IPS DF 6.9 (cell line): ENCODE measurements at regions not wholly inside any gene's neighbourhood (a gene's known extent, or its start where the extent isn't known, plus 50 kb on each side); places are given as distances from the start of the nearest gene placed in this dataset.

Source experiments
- DNase-seq: peaks from one replicate; pipeline ENCODE4 v3.0.0-alpha.2; 2013; ENCODE audit warnings: low read depth, low spot score
- H3K27ac ChIP-seq: one replicate; pipeline ENCODE4 v1.5.1; 2013; ENCODE audit warnings: low read length, control low read depth
- H3K27me3 ChIP-seq: 2 replicates; pipeline ENCODE4 v1.6.1; 2013; ENCODE audit warnings: mild to moderate bottlenecking, low read length; ENCODE audit not compliant: control insufficient read depth, insufficient read depth
- H3K36me3 ChIP-seq: 2 replicates; pipeline ENCODE4 v1.6.1; 2013; ENCODE audit warnings: low read length; ENCODE audit not compliant: control insufficient read depth, insufficient read depth
- H3K4me1 ChIP-seq: 2 replicates; pipeline ENCODE4 v1.6.1; 2013; ENCODE audit warnings: low read length; ENCODE audit not compliant: control insufficient read depth, insufficient read depth
- H3K4me3 ChIP-seq: 2 replicates; pipeline ENCODE4 v1.5.1; 2013; ENCODE audit warnings: mild to moderate bottlenecking, low read length
- H3K9me3 ChIP-seq: 2 replicates; pipeline ENCODE4 v1.6.1; 2013; ENCODE audit warnings: low read length, inconsistent platforms; ENCODE audit not compliant: control insufficient read depth, insufficient read depth
- WGBS: extraction: QIAGEN DNeasy Blood & Tissue Kit; methylation state at CpG from one replicate; pipeline ENCODE4 v1.1.7; 2013; ENCODE audit warnings: mixed read lengths, missing lambda C conversion rate; ENCODE audit not compliant: insufficient read length, insufficient coverage; 5-methylcytosine and 5-hydroxymethylcytosine counted together

DNA sequence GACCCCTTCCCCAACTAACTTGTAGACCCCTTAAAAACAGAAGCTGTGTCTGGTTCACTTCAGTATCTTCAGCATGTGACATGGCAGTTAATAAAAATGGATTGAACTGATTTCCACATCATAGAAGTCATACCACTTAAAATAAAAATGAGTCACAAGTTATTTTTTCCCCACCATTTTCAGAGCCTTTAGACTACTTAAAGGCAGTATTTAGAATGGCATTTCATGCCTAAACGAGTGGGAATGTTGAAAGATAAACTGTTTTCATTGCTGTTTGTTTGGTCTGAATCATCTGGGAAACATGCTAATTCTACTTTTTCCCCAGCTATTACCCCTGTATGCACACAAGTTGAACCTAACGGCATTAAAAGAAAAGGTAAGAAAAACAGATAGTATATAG, 324.0 kb downstream of the RAB38 start:
- H3K9me3 ChIP-seq: no peaks in the 10 kb centered on the region
- H3K4me1 ChIP-seq: no peaks in the 10 kb centered on the region
- no peak overlapping the region for H3K4me3 ChIP-seq
- DNase-seq: no peak
- no peaks in the 10 kb centered on the region for H3K36me3 ChIP-seq
- no peak overlapping the region for H3K27ac ChIP-seq
- H3K27me3 ChIP-seq: no peaks in the 10 kb centered on the region
- no CpG with 5 or more reads among the region's 2 CpGs for whole genome bisulfite sequencing

DNA sequence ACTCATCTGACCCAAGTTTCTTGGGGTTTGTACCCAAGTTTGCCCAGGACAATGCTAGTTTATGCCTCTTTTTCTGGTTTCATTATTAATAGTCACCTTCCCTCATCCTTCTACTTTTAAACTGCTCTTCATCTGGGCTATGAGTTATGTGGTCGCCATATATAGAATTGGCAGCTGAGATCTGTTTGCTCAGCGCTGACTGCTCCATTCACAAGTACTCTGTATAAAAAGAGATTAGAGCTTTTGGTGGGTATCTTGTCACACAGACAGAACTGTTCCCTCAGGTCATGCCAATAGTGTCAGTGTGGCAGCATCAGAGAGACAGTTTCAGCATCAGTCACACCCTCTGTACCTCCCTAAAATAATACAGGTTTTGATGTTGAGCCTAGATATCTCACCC, 326.0 kb downstream of the RAB38 start:
- Histone ChIP-seq H3K4me3 (no peak overlapping the region), H3K27me3 (no peaks in the 10 kb centered on the region), H3K27ac (no peak overlapping the region), H3K4me1 (no peaks in the 10 kb centered on the region), H3K9me3 (no peaks in the 10 kb centered on the region), H3K36me3 (no peaks in the 10 kb centered on the region)
- WGBS: no CpG with 5 or more reads among the region's 2 CpGs
- DNase-seq: no peak

DNA sequence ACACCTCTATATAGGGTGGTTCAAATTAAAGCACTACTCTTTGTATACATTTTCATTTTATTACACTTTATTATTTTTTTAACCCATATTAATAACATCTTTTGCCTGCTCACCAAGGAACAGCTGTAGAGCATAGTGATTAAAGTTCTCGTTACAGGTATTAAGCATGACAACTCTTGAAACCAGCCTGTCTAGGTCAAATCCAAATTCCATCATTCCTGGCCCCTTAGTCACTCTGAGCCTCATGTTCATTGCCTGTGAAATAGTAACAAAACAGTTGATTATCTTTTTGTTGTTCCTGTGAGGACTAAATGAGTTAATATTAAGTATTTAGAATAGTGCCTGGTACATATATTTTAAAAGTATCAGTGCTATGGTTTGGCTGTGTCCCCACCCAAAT, 334.5 kb downstream of the RAB38 start:
- Histone ChIP-seq H3K4me1 (no peaks in the 10 kb centered on the region), H3K36me3 (no peaks in the 10 kb centered on the region), H3K4me3 (no peak overlapping the region), H3K9me3 (no peaks in the 10 kb centered on the region), H3K27ac (no peak overlapping the region), H3K27me3 (no peaks in the 10 kb centered on the region)
- no peak for DNase-seq
- WGBS: no CpG with 5 or more reads among the region's 1 CpG

DNA sequence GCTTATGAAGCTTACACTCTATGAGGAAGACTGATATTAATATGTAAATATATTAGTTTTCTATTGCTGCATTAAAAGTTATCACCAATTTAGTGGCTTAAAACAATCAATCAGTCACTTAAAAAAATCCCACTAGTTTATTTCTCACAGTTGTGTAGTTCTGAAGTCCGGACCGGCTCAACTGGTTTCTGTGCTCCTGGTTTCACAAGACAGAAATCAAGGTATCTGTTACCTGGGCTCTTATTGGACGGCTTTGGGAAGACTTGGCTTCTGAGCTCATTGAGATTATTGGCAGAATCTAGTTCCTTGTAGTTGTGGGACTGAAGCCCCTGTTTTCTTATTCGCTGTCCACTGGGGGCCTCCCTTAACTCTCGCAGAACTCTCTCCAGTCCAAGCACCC, 343.0 kb downstream of the RAB38 start:
- H3K36me3 ChIP-seq: no peaks in the 10 kb centered on the region
- no peak overlapping the region for H3K27ac ChIP-seq
- H3K9me3 ChIP-seq: no peaks in the 10 kb centered on the region
- no CpG with 5 or more reads among the region's 5 CpGs for WGBS
- H3K4me3 ChIP-seq: no peak overlapping the region
- DNase-seq: no peak
- H3K4me1 ChIP-seq: no peaks in the 10 kb centered on the region
- no peaks in the 10 kb centered on the region for H3K27me3 ChIP-seq

DNA sequence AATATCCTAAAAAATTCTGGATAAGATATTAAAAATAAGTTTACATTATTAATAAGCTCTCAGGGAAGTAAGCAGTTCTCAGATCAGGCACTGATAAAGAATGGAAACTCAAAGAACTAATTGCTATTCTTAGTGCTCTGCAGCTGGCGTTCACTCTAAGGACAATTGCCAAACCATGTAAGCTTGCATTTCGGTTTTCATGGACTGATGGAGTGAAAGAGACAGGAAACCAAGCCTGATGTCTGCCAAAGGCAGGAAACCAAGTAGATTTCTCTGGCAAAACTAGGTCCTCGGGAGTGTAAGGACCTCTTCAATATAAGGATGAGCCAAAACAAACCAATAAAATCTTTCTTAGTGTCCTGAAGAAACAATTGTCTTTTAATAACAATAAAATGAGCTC, 355.2 kb downstream of the RAB38 start:
- no peak overlapping the region for H3K4me3 ChIP-seq
- WGBS: no CpG with 5 or more reads among the region's 3 CpGs
- H3K36me3 ChIP-seq: no peaks in the 10 kb centered on the region
- no peak for DNase-seq
- no peaks in the 10 kb centered on the region for H3K9me3 ChIP-seq
- H3K4me1 ChIP-seq: no peaks in the 10 kb centered on the region
- H3K27me3 ChIP-seq: no peaks in the 10 kb centered on the region
- H3K27ac ChIP-seq: no peak overlapping the region

DNA sequence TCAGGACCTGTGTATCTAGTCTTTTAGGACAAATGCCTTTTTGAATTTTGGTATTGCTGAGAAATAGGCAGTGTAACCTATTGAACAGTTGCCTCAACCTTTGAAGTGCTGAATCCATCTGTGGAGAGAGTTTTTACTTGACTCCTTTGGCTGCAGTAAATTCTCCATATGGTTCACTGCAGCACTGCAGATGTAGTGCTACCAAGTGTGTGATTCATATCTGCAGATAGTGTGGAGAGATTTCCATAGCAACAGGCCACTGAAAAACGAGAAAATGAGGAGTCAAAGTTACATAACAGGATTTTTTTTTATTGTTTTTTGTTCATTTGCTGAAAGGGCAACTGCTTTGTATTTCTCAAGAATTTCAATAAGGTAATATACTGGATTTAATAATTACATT, 356.1 kb downstream of the RAB38 start:
- no peaks in the 10 kb centered on the region for H3K27me3 ChIP-seq
- H3K27ac ChIP-seq: no peak overlapping the region
- WGBS: no CpG with 5 or more reads among the region's 1 CpG
- H3K4me1 ChIP-seq: no peaks in the 10 kb centered on the region
- no peaks in the 10 kb centered on the region for H3K36me3 ChIP-seq
- no peaks in the 10 kb centered on the region for H3K9me3 ChIP-seq
- no peak overlapping the region for H3K4me3 ChIP-seq
- DNase-seq: no peak

DNA sequence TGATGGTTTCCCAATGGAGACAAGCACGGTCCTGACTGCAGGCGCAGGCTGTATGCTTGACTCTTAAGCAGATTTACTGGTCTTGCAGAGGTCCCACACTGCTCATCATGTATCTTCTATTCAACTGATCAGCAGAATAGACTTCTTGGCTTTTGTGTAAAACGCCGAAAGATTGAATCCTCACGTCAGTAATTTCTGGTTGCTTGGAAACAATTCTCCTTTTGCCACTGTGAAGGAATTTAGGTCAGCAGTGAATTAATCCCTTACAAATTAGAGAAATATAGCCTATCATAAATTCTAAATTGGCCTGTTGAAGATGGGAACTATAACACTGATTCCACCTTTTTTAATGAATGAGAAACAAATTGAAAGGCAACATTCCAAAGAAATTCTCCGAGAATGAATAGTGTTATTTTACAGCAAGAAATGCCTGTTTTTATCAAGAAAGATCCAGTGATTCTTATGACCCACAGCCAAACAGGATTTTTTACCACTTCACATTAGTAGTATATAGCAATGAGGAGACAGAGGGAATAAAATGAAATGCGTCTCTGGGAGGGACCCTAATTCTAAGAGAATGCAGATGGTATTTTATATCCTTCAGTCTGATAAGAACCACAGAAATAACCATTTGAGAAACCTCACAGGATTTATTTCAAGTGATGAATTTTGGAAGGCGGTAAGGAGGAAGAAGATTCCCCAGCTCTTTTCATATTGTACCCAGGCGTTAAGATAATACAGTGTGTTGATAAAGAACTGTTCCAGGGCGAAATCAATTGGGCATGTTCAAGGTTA, 362.5 kb downstream of the RAB38 start:
- no peak for DNase-seq
- H3K27ac ChIP-seq: no peak overlapping the region

DNA sequence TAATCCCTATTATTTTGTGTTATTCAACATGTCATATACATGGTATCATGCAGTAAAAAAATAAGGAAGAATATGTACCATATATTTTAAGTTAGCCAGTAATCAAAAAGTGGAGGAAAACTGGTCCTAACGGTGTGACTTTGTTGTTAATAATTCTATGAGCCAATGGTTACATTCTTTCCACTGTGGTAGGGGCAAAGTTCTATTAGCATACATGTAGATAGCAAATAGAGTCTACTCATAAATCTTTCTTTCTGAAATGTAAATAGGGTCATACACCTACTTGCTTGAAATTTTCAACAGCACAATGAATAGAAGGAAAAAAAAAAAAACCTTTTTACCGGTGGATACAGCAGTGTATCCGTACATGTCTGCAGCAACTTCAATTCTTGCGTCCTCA, 364.8 kb downstream of the RAB38 start:
- Histone ChIP-seq H3K27ac (no peak overlapping the region), H3K4me3 (no peak overlapping the region)

More for the DNA sequence above, 362.5 kb downstream of the RAB38 start:
- no peaks in the 10 kb centered on the region for H3K4me1 ChIP-seq
- no peaks in the 10 kb centered on the region for H3K27me3 ChIP-seq
- H3K9me3 ChIP-seq: no peaks in the 10 kb centered on the region
- no peaks in the 10 kb centered on the region for H3K36me3 ChIP-seq
- H3K4me3 ChIP-seq: no peak overlapping the region
- no CpG with 5 or more reads among the region's 10 CpGs for WGBS

DNA sequence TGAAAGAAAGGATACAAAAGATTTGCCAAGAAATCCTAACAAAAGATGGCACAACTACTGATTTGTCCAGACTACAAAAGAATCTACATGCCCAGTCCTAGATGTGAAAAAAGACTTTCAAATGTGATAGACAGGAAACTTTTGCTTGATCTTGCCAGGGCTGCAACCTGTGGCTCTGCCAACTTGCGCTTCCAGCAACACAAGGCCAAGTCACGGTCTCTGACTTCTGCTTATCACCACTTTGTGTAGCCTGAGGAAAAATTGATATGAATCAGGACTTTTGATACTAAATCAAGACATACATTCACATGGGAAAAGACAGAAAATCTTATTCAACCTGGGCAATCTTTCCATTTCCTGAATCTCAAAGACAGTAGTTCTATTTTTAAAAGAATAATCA, 366.0 kb downstream of the RAB38 start:
- no CpG with 5 or more reads among the region's 2 CpGs for WGBS
- H3K4me1 ChIP-seq: no peaks in the 10 kb centered on the region; the same call in 1 of the 2 replicates
- no peaks in the 10 kb centered on the region for H3K9me3 ChIP-seq
- no peak for DNase-seq
- H3K27me3 ChIP-seq: no peaks in the 10 kb centered on the region
- H3K4me3 ChIP-seq: no peak overlapping the region
- H3K36me3 ChIP-seq: no peaks in the 10 kb centered on the region
- H3K27ac ChIP-seq: no peak overlapping the region

More for the DNA sequence above, 364.8 kb downstream of the RAB38 start:
- no peak for DNase-seq
- H3K4me1 ChIP-seq: no peaks in the 10 kb centered on the region
- no peaks in the 10 kb centered on the region for H3K27me3 ChIP-seq
- WGBS: no CpG with 5 or more reads among the region's 4 CpGs
- H3K36me3 ChIP-seq: no peaks in the 10 kb centered on the region
- no peaks in the 10 kb centered on the region for H3K9me3 ChIP-seq

DNA sequence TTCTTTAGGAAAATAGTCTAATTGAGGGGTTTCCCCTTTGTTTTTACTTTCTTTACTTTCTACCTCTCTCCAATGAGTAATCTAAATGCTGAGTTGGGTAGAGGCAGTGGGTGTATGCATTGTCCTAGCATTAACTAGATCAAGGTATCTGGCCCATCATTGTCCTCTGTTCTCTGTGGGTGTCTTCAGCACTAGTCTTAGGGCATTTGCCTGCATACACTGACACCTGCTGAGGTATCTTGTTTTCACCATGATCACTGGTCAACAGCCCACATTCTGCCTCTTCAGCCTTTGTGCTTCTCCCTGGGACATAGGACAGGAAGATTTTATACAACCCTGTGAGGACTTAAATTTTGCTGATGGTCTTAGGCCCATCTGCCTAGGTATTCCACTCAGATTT, 371.1 kb downstream of the RAB38 start:
- no peak overlapping the region for H3K27ac ChIP-seq
- H3K4me3 ChIP-seq: no peak overlapping the region
- no peak for DNase-seq
- H3K36me3 ChIP-seq: no peaks in the 10 kb centered on the region
- H3K27me3 ChIP-seq: no peaks in the 10 kb centered on the region
- no peaks in the 10 kb centered on the region for H3K9me3 ChIP-seq
- no peaks in the 10 kb centered on the region; the same call in 1 of the 2 replicates for H3K4me1 ChIP-seq

DNA sequence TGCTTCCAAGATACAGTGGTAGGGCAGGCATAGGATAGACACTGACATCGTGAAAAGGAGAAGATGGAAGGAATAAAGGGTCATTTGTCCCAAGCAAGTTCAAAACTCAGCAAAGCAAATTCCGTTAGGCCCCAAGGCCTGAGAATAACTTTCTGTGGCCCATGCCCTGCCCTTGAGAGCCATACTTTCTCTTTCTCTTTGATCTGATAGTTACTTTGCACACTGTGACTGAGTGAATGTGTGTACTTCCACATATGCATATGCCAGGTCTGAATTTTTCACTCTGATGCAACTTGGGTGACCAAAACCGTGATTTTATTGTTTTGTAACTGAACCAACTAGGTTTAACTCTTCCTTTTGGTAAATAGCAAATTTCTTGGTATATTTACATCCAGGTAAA, 371.5 kb downstream of the RAB38 start:
- no peaks in the 10 kb centered on the region; the same call in 1 of the 2 replicates for H3K4me1 ChIP-seq
- H3K9me3 ChIP-seq: no peaks in the 10 kb centered on the region
- no peak overlapping the region for H3K4me3 ChIP-seq
- no peaks in the 10 kb centered on the region for H3K27me3 ChIP-seq
- no peaks in the 10 kb centered on the region for H3K36me3 ChIP-seq
- no peak overlapping the region for H3K27ac ChIP-seq
- WGBS: no CpG with 5 or more reads among the region's 3 CpGs
- DNase-seq: no peak
